ENCODE measurements at regions not wholly inside any gene's neighbourhood (a gene's known extent, or its start where the extent isn't known, plus 50 kb on each side); places are given as distances from the start of the nearest gene placed in this dataset.
A peak's percentile ranks its signal among the peaks of the same experiment; 100 is the strongest.

DNA sequence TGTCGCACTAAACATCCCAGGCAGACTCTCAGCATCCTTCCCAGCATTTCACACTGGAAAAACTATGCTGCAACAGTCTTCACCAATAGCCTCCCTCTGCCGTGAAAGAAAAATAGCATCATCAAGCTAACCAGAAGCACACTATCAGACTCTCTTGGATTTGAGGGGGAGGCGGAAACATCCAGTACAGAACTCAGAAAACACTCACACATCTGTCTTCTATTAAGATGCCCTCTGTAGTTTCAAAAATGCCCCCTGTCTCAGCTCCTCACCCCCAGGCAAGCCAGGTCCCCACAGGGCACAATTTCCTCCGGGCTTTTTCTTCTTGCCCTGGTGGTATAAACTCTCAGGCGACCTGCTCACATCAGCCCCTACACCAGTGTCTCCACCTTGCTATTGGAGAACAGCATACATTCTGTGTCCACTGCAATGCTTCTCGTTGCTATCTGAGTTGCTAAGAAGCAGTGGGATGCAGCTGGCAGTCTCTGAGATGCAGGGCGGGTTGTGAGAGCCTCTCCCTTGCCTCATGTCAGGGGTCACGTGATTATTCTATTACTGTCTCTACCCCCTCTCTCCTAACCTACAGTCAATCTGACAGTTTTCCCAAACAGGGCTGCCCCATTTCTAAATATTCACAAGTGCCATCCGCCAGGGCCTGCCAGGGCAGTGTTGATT lies 189.9 kb downstream of the INO80D start:
- no peak for TF ChIP-seq CTCF (IDR thresholded peaks at IDR 0.05; ENCODE audit: poor library complexity, severe bottlenecking)
- Histone ChIP-seq H3K27ac (ENCODE audit: poor library complexity, severe bottlenecking) (no peak overlapping the region), H3K4me1 (ENCODE audit: insufficient read depth, poor library complexity, severe bottlenecking) (no peaks in the 10 kb centered on the region), H3K9me3 (ENCODE audit: severe bottlenecking) (no peaks in the 10 kb centered on the region), H3K36me3 (ENCODE audit: low read depth) (no peaks in the 10 kb centered on the region), H3K27me3 (ENCODE audit: insufficient read depth, poor library complexity, severe bottlenecking) (no peaks in the 10 kb centered on the region), H3K4me3 (ENCODE audit: severe bottlenecking) (no peak overlapping the region)
- ATAC-seq (ENCODE audit: low read depth) (no peak), DNase-seq (ENCODE audit: low spot score) (no peak)

GRCh38 chr2:205892665-205893259 lies 193.2 kb downstream of the INO80D start:
- Histone ChIP-seq H3K27me3 (ENCODE audit: insufficient read depth, poor library complexity, severe bottlenecking) (no peaks in the 10 kb centered on the region), H3K36me3 (ENCODE audit: low read depth) (no peaks in the 10 kb centered on the region), H3K4me3 (ENCODE audit: severe bottlenecking) (no peak overlapping the region), H3K27ac (ENCODE audit: poor library complexity, severe bottlenecking) (no peak overlapping the region), H3K4me1 (ENCODE audit: insufficient read depth, poor library complexity, severe bottlenecking) (peaks cover 8% of the 10 kb centered on the region), H3K9me3 (ENCODE audit: severe bottlenecking) (no peaks in the 10 kb centered on the region)
- ATAC-seq (ENCODE audit: low read depth), result no peak
- no peak for TF ChIP-seq CTCF (IDR thresholded peaks at IDR 0.05; ENCODE audit: poor library complexity, severe bottlenecking)
- DNase-seq (ENCODE audit: low spot score), result no peak

DNA sequence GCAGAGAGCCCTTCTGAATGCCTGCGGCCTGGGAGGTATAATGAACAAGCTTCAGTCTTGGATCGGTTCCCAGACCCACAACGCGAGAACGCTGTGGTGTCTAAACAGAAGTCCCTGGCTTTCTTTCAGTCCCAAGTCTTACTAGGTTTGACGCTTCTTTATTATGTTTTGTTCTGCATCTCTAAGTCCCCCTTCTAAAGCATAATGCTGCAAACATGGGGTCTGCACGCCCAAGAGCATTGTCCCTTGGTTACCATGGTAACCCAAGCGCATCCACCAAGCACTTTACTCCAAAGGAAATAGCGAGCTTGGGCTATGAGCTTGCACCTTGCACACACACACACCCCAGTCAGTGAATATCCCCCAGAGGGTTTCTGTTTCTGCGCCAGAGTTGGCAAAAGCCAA lies 193.7 kb downstream of the INO80D start:
- DNase-seq (ENCODE audit: low spot score) (no peak), ATAC-seq (ENCODE audit: low read depth) (peak; percentile 35; the same call in 1 of the 3 replicates)
- peaks cover 8% of the 10 kb centered on the region for H3K4me1 ChIP-seq (ENCODE audit: insufficient read depth, poor library complexity, severe bottlenecking)
- H3K36me3 ChIP-seq (ENCODE audit: low read depth), result no peaks in the 10 kb centered on the region
- no peaks in the 10 kb centered on the region for H3K9me3 ChIP-seq (ENCODE audit: severe bottlenecking)
- no peak overlapping the region for H3K4me3 ChIP-seq (ENCODE audit: severe bottlenecking)
- H3K27ac ChIP-seq (ENCODE audit: poor library complexity, severe bottlenecking), result no peak overlapping the region
- no peaks in the 10 kb centered on the region for H3K27me3 ChIP-seq (ENCODE audit: insufficient read depth, poor library complexity, severe bottlenecking)
- TF ChIP-seq CTCF (IDR thresholded peaks at IDR 0.05; ENCODE audit: poor library complexity, severe bottlenecking), result no peak

DNA sequence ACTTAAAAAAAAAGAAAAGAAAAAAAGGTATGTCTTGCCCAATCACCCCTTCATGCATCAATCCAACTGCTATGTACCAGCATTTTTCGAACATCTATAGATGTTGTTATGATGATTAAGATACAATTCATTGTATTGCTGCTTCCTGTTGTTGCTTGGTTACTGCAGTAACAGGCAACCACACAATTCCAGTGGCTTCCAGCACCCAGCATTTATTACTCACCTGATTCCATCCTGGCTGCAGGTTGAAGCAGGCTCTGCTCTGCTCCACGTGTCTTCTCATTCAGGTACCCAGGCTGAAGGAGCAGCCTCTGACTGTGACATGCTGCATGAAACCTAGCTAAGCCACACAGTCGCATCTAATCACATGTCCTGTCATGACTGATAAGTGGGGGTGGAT lies 196.9 kb downstream of the INO80D start:
- ATAC-seq (ENCODE audit: low read depth) (peak; percentile 98), DNase-seq (ENCODE audit: low spot score) (peak; percentile 83)
- no peaks in the 10 kb centered on the region for H3K9me3 ChIP-seq (ENCODE audit: severe bottlenecking)
- no peaks in the 10 kb centered on the region for H3K27me3 ChIP-seq (ENCODE audit: insufficient read depth, poor library complexity, severe bottlenecking)
- peaks cover 8% of the 10 kb centered on the region for H3K4me1 ChIP-seq (ENCODE audit: insufficient read depth, poor library complexity, severe bottlenecking)
- TF ChIP-seq CTCF (IDR thresholded peaks at IDR 0.05; ENCODE audit: poor library complexity, severe bottlenecking), result no peak
- H3K27ac ChIP-seq (ENCODE audit: poor library complexity, severe bottlenecking), result peak overlapping the region; percentile 55
- H3K36me3 ChIP-seq (ENCODE audit: low read depth), result no peaks in the 10 kb centered on the region
- H3K4me3 ChIP-seq (ENCODE audit: severe bottlenecking), result no peak overlapping the region

GRCh38 chr2:205887637-205888036 lies 198.3 kb downstream of the INO80D start:
- ATAC-seq (ENCODE audit: low read depth) (no peak), DNase-seq (ENCODE audit: low spot score) (no peak)
- no peaks in the 10 kb centered on the region for H3K9me3 ChIP-seq (ENCODE audit: severe bottlenecking)
- no peak overlapping the region for H3K4me3 ChIP-seq (ENCODE audit: severe bottlenecking)
- no peaks in the 10 kb centered on the region for H3K27me3 ChIP-seq (ENCODE audit: insufficient read depth, poor library complexity, severe bottlenecking)
- H3K36me3 ChIP-seq (ENCODE audit: low read depth), result no peaks in the 10 kb centered on the region
- H3K4me1 ChIP-seq (ENCODE audit: insufficient read depth, poor library complexity, severe bottlenecking), result peaks cover 8% of the 10 kb centered on the region
- TF ChIP-seq CTCF (IDR thresholded peaks at IDR 0.05; ENCODE audit: poor library complexity, severe bottlenecking), result no peak
- H3K27ac ChIP-seq (ENCODE audit: poor library complexity, severe bottlenecking), result no peak overlapping the region

Measured in RWPE2 (cell line).